ENCODE measurements at regions not wholly inside any gene's neighbourhood (a gene's known extent, or its start where the extent isn't known, plus 50 kb on each side); places are given as distances from the start of the nearest gene placed in this dataset.

- TF ChIP-seq CTCF (IDR thresholded peaks at IDR 0.05), result no peak
- TF ChIP-seq POLR2A (IDR thresholded peaks at IDR 0.05), result no peak
These were observed 568.0 kb upstream of the AADAT start for GRCh38 chr4:170657761-170658160.

Measured in body of pancreas (tissue), 4 donors.